Fibroblast of lung (primary cell): ENCODE measurements at regions not wholly inside any gene's neighbourhood (a gene's known extent, or its start where the extent isn't known, plus 50 kb on each side); places are given as distances from the start of the nearest gene placed in this dataset.

Experiments
- CTCF ChIP-seq, 2 donors: IDR thresholded peaks in 1 of 2; conservative IDR thresholded peaks in 1 of 2; 1 replicate in 1 of 2; 2 replicates in 1 of 2; pipeline ENCODE4 v1.5.1; 2011 to 2012; ENCODE audit warnings: low read length in 2 of 2, control low read depth in 1 of 2, inconsistent platforms in 1 of 2, low read depth in 1 of 2, mild to moderate bottlenecking in 1 of 2
- EZH2 ChIP-seq: IDR thresholded peaks from 2 replicates; pipeline ENCODE4 v1.5.1; 2012; ENCODE audit warnings: low read length, control low read depth, mild to moderate bottlenecking; ENCODE audit errors: missing control alignments

DNA sequence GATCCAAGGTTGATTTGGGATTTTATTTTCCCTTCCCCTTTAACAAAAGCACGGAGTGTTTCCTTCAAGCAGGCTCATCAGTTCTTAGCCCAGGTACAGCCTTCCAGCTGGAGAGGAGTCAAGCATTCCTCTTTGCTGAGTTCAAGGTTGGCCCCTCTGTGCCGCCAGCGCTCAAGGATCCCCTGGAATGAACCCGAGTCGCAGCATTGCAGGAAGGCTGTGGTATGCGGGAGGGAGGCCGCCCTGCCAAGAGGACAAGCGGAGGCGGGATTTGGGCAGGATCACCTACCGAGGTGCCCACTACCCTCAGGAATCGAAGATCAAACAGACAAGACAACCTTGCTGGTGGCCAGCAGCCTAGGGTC is 53.9 kb upstream of the NCOR2 start:
- no peak for TF ChIP-seq EZH2
- TF ChIP-seq CTCF (conservative IDR thresholded peaks at IDR 0.05 in 1 of 2, IDR thresholded peaks at IDR 0.05 in 1 of 2; ENCODE audit: low read depth in 1 of 2, low read length in 2 of 2) = no peak
